ENCODE measurements at regions not wholly inside any gene's neighbourhood (a gene's known extent, or its start where the extent isn't known, plus 50 kb on each side); places are given as distances from the start of the nearest gene placed in this dataset.

- intact Hi-C loops (cut with micrococcal nuclease): loop anchor here (2.0 to 10.0 kb wide), 2 partner anchors 130 to 1006 kb away; partner anchors contain the start of gene TFAP2A
- DNase-seq (peak; percentile 24), ATAC-seq (ENCODE audit: low read depth) (peak; percentile 49; the same call in 1 of the 2 replicates)
- Histone ChIP-seq H3K56ac (ENCODE audit: extremely low read depth, insufficient read depth, low read length) (no peak overlapping the region), H3K4ac (ENCODE audit: low read depth, low read length) (no peak overlapping the region; the same call in 1 of the 2 replicates), H2BK5ac (ENCODE audit: low read depth, low read length, poor library complexity, severe bottlenecking) (peak overlapping the region; percentile 34), H4K91ac (ENCODE audit: insufficient read depth, low read depth, low read length) (no peak overlapping the region; the same call in 1 of the 2 replicates), H3K9me1 (ENCODE audit: insufficient read depth, low read length) (no peaks in the 10 kb centered on the region), H3K27ac (ENCODE audit: insufficient read depth, low read length) (no peak overlapping the region), H2BK120ac (ENCODE audit: low read depth, low read length) (0 out of 2 replicates have a peak overlapping the region, but pooled peaks have one; percentile 20), H3K9me3 (ENCODE audit: control insufficient read depth, insufficient read depth, low read length) (no peaks in the 10 kb centered on the region), H3K36me3 (ENCODE audit: control insufficient read depth, insufficient read depth, low read length) (no peaks in the 10 kb centered on the region), H2AFZ (replicated peaks; ENCODE audit: low read length, poor library complexity) (no peak overlapping the region), H3K27me3 (ENCODE audit: control insufficient read depth, insufficient read depth, low read length) (no peaks in the 10 kb centered on the region), H3K4me1 (ENCODE audit: control insufficient read depth, insufficient read depth, low read length) (peaks cover 7% of the 10 kb centered on the region), H2BK20ac (ENCODE audit: low read depth, low read length) (peak overlapping the region; percentile 11; the same call in 1 of the 2 replicates), H3K4me2 (ENCODE audit: low read depth, low read length) (no peak overlapping the region), H2AK5ac (ENCODE audit: low read depth, low read length) (peak overlapping the region; percentile 4; the same call in 1 of the 2 replicates), H3K23ac (ENCODE audit: low read depth, low read length) (no peak overlapping the region), H3K79me1 (ENCODE audit: low read depth in 1 of 2, low read length in 2 of 2) (no peaks in the 10 kb centered on the region), H4K5ac (ENCODE audit: low read depth, low read length) (no peak overlapping the region), H3K9ac (ENCODE audit: low read depth, low read length) (no peak overlapping the region), H2AK9ac (replicated peaks; ENCODE audit: low read depth, low read length, poor library complexity) (no peak overlapping the region), H3K4me3 (ENCODE audit: insufficient read depth, low read depth, low read length) (no peak overlapping the region), H3K18ac (ENCODE audit: low read depth, low read length) (peak overlapping the region; percentile 73; the same call in 1 of the 2 replicates), H3K14ac (replicated peaks; ENCODE audit: low read depth, low read length) (no peak overlapping the region), H2BK15ac (ENCODE audit: low read depth, low read length) (0 out of 3 replicates have a peak overlapping the region, but pooled peaks have one; percentile 38), H4K8ac (ENCODE audit: low read depth in 2 of 2, low read length in 2 of 2) (0 out of 4 replicates have a peak overlapping the region, but pooled peaks of 1 of the 2 experiments have one; percentile 10), H4K20me1 (ENCODE audit: insufficient read depth, low read length) (no peaks in the 10 kb centered on the region)
- dilution Hi-C loops (cut with HindIII; ENCODE audit: low sequenced_read_pairs, unreplicated experiment): no loop called here
- ChIA-PET POLR2A (ENCODE audit: unreplicated experiment) (no interaction called here), CTCF (interaction anchor here (0.7 kb wide), 1 partner anchor 53 kb away, joined by 3 read pairs; no protein-coding TSS in a partner anchor)
- TF ChIP-seq RFX5 (IDR thresholded peaks at IDR 0.05; ENCODE audit: low read depth, low read length) (no peak), MAZ (IDR thresholded peaks at IDR 0.05; ENCODE audit: borderline replicate concordance, low read depth, low read length) (no peak), CHD1 (IDR thresholded peaks at IDR 0.05; ENCODE audit: low read depth, low read length) (no peak), RAD21 (IDR thresholded peaks at IDR 0.05; ENCODE audit: low read length) (no peak), NFE2L2 (IDR thresholded peaks at IDR 0.05; ENCODE audit: low read depth, low read length) (no peak), BHLHE40 (IDR thresholded peaks at IDR 0.05; ENCODE audit: low read depth, low read length) (no peak), RCOR1 (IDR thresholded peaks at IDR 0.05; ENCODE audit: insufficient replicate concordance, low read length) (no peak), POLR2A (IDR thresholded peaks at IDR 0.05; ENCODE audit: low read depth, low read length) (no peak), MXI1 (IDR thresholded peaks at IDR 0.05; ENCODE audit: borderline replicate concordance, low read depth, low read length) (no peak), USF2 (IDR thresholded peaks at IDR 0.05; ENCODE audit: low read depth, low read length) (no peak), FOS (IDR thresholded peaks at IDR 0.05; ENCODE audit: low read depth, low read length) (no peak), ELK1 (IDR thresholded peaks at IDR 0.05; ENCODE audit: borderline replicate concordance, low read depth, low read length) (no peak), CEBPB (IDR thresholded peaks at IDR 0.05; ENCODE audit: low read depth, low read length) (no peak), SMC3 (IDR thresholded peaks at IDR 0.05; ENCODE audit: low read depth, low read length) (no peak), CTCF (conservative IDR thresholded peaks at IDR 0.05; ENCODE audit: low read depth, low read length) (no peak)
- no TSS peak for BruUV-seq (replicated peaks)
- in situ Hi-C loops (cut with MboI; ENCODE audit: low sequenced_read_pairs): no loop called here
- no CpG with 5 or more reads among the region's 2 CpGs for WGBS, 2 experiments (ENCODE audit: extremely low coverage in 2 of 2, insufficient read length in 1 of 2)
Observed at GRCh38 chr6:9409126-9409525, 973.8 kb upstream of the SLC35B3 start.
